Fibroblast of the aortic adventitia (primary cell): ENCODE measurements at regions not wholly inside any gene's neighbourhood (a gene's known extent, or its start where the extent isn't known, plus 50 kb on each side); places are given as distances from the start of the nearest gene placed in this dataset.
A peak's percentile ranks its signal among the peaks of the same experiment; 100 is the strongest.

ENCODE experiments used
- DNase-seq: peaks from one replicate; pipeline ENCODE4 v3.0.0-alpha.2; 2010; ENCODE audit warnings: low read depth
- H3K4me3 ChIP-seq: 2 replicates; pipeline ENCODE4 v1.5.1; 2011; ENCODE audit warnings: low read depth, mild to moderate bottlenecking, control low read depth, low read length, moderate library complexity
- CTCF ChIP-seq: IDR thresholded peaks from 2 replicates; pipeline ENCODE4 v1.5.1; 2011; ENCODE audit warnings: mild to moderate bottlenecking, low read length, control low read depth, inconsistent platforms; ENCODE audit not compliant: insufficient read depth

GRCh38 chr12:47396902-47397663 is 308.7 kb downstream of the RPAP3 start:
- no peak for DNase-seq
- no peak for TF ChIP-seq CTCF
- no peak overlapping the region for H3K4me3 ChIP-seq

DNA sequence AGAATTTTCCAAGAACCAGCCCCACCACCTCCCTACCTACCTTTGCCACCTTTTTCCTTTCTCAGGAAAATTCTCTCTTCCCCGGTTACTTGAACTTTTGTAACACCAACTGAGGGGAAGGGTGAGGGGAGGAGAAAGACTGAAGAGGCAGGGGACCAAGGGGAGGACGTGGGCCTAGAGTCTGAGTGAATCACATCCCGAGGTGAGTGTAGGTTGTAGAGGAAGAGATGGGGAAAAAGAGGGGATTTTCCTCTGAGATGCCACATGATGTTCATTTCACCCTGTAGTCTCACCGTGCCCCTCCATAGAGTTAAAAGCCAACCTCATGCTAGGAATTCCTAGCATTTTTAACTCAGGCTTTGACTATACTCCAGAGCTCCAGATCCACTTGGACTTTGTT is 311.8 kb downstream of the RPAP3 start:
- DNase-seq = no peak
- no peak for TF ChIP-seq CTCF
- no peak overlapping the region for H3K4me3 ChIP-seq

DNA sequence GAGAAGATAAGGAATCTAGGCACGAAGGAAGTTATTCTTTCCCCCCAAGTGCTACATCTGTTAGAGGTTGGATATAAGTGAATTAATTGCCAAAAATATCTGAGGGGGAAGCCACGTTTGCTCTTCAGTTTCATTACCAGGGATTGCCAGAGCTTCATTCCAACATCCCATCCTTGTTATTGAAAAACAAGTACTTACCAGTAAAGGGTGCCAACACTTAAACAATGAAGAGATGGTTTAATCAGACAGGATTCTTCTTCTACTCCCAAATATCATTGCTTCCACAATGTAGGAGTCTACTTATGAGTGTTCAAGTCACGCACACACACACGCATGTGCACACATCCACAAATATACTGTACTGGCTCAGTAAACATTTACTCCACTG is 312.4 kb downstream of the RPAP3 start:
- no peak overlapping the region for H3K4me3 ChIP-seq
- no peak for TF ChIP-seq CTCF
- DNase-seq = peak; percentile 75

DNA sequence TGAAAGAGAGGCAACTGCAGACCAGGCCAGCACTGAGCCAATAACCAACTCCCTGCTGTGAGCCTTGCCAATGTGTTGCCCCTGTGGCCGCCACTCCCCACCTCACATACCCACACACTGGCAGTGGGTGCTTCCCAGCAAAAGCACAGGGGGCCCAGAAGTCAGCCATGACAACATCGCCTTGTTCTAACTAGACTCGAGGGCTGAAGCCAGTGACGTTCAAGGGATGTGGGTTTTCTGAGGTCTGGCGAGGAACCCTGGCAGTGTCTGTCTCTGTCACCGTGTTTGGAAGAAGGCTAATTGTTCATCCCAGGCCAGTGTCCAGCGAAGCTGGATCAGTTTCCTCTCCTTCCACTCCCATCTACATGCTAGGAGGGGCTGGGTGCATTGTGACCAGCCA is 311.8 kb upstream of the AMIGO2 start:
- no peak overlapping the region for H3K4me3 ChIP-seq
- no peak for TF ChIP-seq CTCF
- no peak for DNase-seq

DNA sequence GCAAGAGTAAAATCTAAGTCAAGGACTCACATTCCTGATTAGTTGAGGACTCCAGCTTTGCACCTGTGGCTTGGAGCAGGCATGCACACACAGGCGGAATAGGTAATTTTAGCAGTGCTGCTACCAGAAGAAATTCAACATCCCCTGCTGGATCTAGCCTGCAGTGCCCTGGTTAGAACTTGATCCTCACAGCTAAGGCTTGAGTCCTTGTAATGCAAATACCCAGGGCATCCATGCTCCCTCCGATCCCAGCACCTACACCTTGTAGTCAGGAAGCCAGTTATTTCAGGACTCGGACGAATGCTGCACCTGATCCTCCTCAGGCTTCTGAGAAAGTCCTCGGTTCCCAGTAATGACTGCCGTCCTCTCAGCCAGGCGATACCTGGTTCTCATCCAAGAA is 309.0 kb upstream of the AMIGO2 start:
- DNase-seq = no peak
- TF ChIP-seq CTCF = no peak
- H3K4me3 ChIP-seq = no peak overlapping the region

- no peak for TF ChIP-seq CTCF
- no peak for DNase-seq
- H3K4me3 ChIP-seq = no peak overlapping the region
These were observed 308.2 kb upstream of the AMIGO2 start for GRCh38 chr12:47387994-47388393.

- DNase-seq = no peak
- no peak overlapping the region for H3K4me3 ChIP-seq
- TF ChIP-seq CTCF = no peak
These were observed 305.9 kb upstream of the AMIGO2 start for GRCh38 chr12:47385653-47386052.
